ENCODE measurements at regions not wholly inside any gene's neighbourhood (a gene's known extent, or its start where the extent isn't known, plus 50 kb on each side); places are given as distances from the start of the nearest gene placed in this dataset.

DNA sequence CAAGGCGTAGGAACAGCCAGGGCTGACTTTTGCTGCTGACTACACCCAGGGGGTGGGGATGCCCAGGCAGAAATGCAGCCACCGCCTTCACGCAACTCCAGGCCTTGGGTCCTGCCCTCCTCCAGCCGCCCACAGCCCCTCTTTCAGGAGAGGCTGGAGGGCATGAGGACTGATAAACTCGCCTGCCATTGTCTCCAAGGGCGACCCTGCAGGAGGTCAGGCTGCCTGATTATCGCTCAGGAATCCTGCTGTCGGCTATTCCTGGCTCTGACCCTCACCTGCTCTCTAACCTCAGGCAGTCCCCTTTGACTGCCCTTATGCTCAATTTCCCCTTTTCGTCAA, 62.0 kb upstream of the HDDC2 start:
- no peak for TF ChIP-seq CTCF (IDR thresholded peaks at IDR 0.05)
- TF ChIP-seq POLR2A (IDR thresholded peaks at IDR 0.05), result no peak
